ENCODE measurements at regions not wholly inside any gene's neighbourhood (a gene's known extent, or its start where the extent isn't known, plus 50 kb on each side); places are given as distances from the start of the nearest gene placed in this dataset.
A peak's percentile ranks its signal among the peaks of the same experiment; 100 is the strongest.

DNA sequence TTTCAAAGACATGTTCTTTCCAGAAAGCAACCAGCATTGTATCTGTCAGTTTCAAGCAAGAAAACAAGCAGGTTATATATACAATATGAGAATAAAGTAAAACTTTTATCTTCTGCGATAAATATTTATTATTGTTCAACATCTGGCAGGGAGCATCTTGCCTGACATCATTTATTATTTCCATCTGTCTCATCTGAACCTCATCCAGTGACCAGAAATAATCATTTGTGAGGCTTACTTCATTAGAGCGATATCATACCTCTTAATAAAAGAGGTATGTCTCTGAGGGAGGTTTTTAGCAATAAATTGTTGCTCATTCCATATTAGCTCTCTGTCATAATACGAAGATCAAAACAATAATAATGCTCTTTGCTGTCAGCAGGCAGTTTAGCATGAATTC lies 226.1 kb downstream of the CDC14C start:
- no peak overlapping the region for H3K4me3 ChIP-seq (ENCODE audit: low read depth, low read length)
- no peak for DNase-seq (ENCODE audit: low read depth)
- TF ChIP-seq POLR2A (IDR thresholded peaks at IDR 0.05; ENCODE audit: extremely low read depth, insufficient read length) = no peak
- no peak for TF ChIP-seq MYC (IDR thresholded peaks at IDR 0.05; ENCODE audit: low read depth, low read length)
- TF ChIP-seq, protein P1, sequence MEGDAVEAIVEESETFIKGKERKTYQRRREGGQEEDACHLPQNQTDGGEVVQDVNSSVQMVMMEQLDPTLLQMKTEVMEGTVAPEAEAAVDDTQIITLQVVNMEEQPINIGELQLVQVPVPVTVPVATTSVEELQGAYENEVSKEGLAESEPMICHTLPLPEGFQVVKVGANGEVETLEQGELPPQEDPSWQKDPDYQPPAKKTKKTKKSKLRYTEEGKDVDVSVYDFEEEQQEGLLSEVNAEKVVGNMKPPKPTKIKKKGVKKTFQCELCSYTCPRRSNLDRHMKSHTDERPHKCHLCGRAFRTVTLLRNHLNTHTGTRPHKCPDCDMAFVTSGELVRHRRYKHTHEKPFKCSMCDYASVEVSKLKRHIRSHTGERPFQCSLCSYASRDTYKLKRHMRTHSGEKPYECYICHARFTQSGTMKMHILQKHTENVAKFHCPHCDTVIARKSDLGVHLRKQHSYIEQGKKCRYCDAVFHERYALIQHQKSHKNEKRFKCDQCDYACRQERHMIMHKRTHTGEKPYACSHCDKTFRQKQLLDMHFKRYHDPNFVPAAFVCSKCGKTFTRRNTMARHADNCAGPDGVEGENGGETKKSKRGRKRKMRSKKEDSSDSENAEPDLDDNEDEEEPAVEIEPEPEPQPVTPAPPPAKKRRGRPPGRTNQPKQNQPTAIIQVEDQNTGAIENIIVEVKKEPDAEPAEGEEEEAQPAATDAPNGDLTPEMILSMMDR (IDR thresholded peaks at IDR 0.05; ENCODE audit: low read depth, low read length) = no peak
- TF ChIP-seq, protein P2, sequence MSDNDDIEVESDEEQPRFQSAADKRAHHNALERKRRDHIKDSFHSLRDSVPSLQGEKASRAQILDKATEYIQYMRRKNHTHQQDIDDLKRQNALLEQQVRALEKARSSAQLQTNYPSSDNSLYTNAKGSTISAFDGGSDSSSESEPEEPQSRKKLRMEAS (IDR thresholded peaks at IDR 0.05; ENCODE audit: low read depth, low read length) = no peak

DNA sequence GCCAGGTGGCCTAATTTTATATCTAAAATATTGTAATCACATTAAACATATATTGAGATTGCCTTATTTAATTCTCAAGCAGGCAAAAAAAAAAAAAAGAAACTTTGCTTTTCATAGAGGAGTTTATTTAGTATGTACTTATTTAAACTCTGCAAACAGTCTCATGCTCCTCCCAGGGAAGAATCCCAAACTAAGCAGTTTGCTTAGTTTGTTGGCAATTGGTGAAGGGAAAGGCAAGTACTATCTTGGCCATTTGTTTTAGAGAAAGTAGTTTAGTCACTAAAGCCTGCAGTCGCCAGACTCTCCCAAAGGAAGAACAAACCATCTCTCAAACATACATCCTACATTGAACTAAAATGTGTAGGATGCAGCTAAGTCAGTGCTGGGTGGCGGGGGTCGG lies 226.8 kb downstream of the CDC14C start:
- TF ChIP-seq MYC (IDR thresholded peaks at IDR 0.05; ENCODE audit: low read depth, low read length) (no peak), POLR2A (IDR thresholded peaks at IDR 0.05; ENCODE audit: extremely low read depth, insufficient read length) (no peak)
- TF ChIP-seq, protein P1 (IDR thresholded peaks at IDR 0.05; ENCODE audit: low read depth, low read length) = no peak
- TF ChIP-seq, protein P2 (IDR thresholded peaks at IDR 0.05; ENCODE audit: low read depth, low read length) = no peak
- DNase-seq (ENCODE audit: low read depth) = no peak
- no peak overlapping the region for H3K4me3 ChIP-seq (ENCODE audit: low read depth, low read length)

DNA sequence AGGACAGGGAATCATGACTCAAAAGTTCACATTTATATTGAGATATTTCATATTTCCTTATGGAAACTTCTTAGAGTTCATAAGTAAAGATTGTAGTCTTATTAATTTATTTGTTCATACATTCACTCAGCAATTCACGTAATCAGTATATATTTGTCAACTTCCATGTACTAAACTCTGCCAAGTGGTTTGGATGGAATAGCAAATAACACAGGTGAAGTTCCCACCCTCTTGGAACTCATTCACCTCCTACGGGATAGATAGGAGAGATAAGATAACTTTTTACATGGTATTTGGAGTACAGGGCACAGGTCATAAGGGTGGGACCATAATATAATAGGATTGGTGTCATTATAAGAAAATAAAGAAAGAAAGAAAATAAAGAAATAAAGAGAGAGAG lies 234.0 kb downstream of the CDC14C start:
- H3K4me3 ChIP-seq (ENCODE audit: low read depth, low read length) = no peak overlapping the region
- no peak for DNase-seq (ENCODE audit: low read depth)
- TF ChIP-seq, protein P2 (IDR thresholded peaks at IDR 0.05; ENCODE audit: low read depth, low read length) = no peak
- TF ChIP-seq, protein P1 (IDR thresholded peaks at IDR 0.05; ENCODE audit: low read depth, low read length) = no peak
- TF ChIP-seq MYC (IDR thresholded peaks at IDR 0.05; ENCODE audit: low read depth, low read length) (no peak), POLR2A (IDR thresholded peaks at IDR 0.05; ENCODE audit: extremely low read depth, insufficient read length) (no peak)

DNA sequence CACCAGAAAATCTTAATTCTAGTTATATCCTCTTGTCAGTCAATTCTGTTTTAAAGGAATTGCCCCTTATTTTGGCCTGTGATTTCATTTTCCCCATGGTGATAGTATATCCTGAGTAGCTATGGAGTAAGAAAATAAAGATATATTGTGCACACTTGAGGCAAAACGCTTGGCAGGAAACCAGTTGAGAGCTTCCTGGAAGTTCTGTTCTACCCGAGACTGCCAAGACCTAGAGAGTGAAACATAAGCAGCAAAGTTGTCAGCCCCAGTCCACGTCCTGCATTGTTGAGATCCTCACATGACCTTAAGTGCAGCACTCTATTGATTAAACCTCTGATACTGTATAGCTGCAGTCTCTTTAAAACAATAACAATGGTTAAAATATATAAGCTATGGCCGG lies 235.2 kb downstream of the CDC14C start:
- no peak overlapping the region for H3K4me3 ChIP-seq (ENCODE audit: low read depth, low read length)
- no peak for DNase-seq (ENCODE audit: low read depth)
- TF ChIP-seq, protein P2 (IDR thresholded peaks at IDR 0.05; ENCODE audit: low read depth, low read length) = no peak
- TF ChIP-seq, protein P1 (IDR thresholded peaks at IDR 0.05; ENCODE audit: low read depth, low read length) = no peak
- TF ChIP-seq POLR2A (IDR thresholded peaks at IDR 0.05; ENCODE audit: extremely low read depth, insufficient read length) (no peak), MYC (IDR thresholded peaks at IDR 0.05; ENCODE audit: low read depth, low read length) (no peak)

DNA sequence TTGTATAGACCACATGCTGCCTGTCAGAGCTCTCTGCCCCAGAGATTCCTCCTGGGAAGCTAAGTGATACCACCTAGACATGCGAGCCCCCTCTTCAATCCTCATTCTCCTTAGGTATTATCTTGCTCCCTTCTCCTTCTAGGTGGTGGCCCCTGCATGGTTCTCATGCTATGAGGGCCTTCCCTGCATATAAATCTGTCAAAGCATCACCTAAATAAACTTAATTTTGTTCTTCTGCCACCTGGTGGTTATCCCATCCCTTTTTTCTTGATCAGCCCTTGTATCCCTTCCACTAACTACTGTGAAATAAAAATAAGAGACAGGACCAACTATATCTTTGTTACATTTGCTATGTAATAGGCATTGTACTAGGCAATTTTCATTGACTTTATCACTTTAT lies 242.1 kb downstream of the CDC14C start:
- peak; percentile 37 for DNase-seq (ENCODE audit: low read depth)
- no peak overlapping the region for H3K4me3 ChIP-seq (ENCODE audit: low read depth, low read length)
- TF ChIP-seq, protein P1 (IDR thresholded peaks at IDR 0.05; ENCODE audit: low read depth, low read length) = peak; percentile 33
- TF ChIP-seq POLR2A (IDR thresholded peaks at IDR 0.05; ENCODE audit: extremely low read depth, insufficient read length) (no peak), MYC (IDR thresholded peaks at IDR 0.05; ENCODE audit: low read depth, low read length) (no peak)
- TF ChIP-seq, protein P2 (IDR thresholded peaks at IDR 0.05; ENCODE audit: low read depth, low read length) = no peak

DNA sequence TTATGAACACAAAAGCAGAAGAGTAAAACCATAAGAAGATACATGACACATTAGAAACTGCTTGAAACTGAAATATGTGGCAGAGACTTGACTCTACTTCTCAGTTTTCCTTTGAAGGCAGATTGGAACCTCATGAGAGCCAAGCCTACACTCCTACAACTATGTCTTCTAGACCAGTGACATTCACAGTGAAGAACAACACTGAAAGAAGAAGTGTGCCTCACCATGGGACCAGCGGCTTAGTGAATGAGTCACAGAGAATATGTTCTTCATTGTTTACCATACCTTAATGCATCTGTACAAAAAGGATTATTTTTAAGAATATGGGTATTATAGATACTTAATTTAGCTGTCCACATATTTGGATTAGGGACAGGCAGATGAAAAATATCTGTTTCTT lies 248.3 kb downstream of the CDC14C start:
- H3K4me3 ChIP-seq (ENCODE audit: low read depth, low read length) = no peak overlapping the region
- no peak for TF ChIP-seq MYC (IDR thresholded peaks at IDR 0.05; ENCODE audit: low read depth, low read length)
- TF ChIP-seq, protein P2 (IDR thresholded peaks at IDR 0.05; ENCODE audit: low read depth, low read length) = no peak
- DNase-seq (ENCODE audit: low read depth) = no peak
